GM12878 (cell line): ENCODE measurements at regions not wholly inside any gene's neighbourhood (a gene's known extent, or its start where the extent isn't known, plus 50 kb on each side); places are given as distances from the start of the nearest gene placed in this dataset.

ENCODE experiments used
- ATAC-seq: fragments of 200-7000 bp; cut with Tn5 transposase; 3 replicates; pipeline ENCODE4 v1.9.1; 2020; ENCODE audit warnings: mild to moderate bottlenecking, moderate library complexity
- BruUV-seq: library from RNA; stranded (reverse); fragments of 400-500 nt; replicated peaks from 2 replicates; lab custom pipeline; 2021; lab: Mats Ljungman, UMichigan
- CTCF ChIA-PET: fragments of 300-600 bp; sonication (Branson Sonifier 250); formaldehyde crosslinking; extraction: SDS; loops from one replicate; lab custom pipeline; 2021; ENCODE audit warnings: inconsistent platforms; lab: Yijun Ruan, JAX
- POLR2A ChIA-PET: fragments of 350-600 bp; formaldehyde crosslinking; extraction: SDS; loops from one replicate; lab custom pipeline; 2021; ENCODE audit warnings: inconsistent platforms; lab: Charles Lee
- RAD21 ChIA-PET: fragments of 300-600 bp; sonication (Branson Sonifier 250); formaldehyde crosslinking; loops from one replicate; lab custom pipeline; 2023; ENCODE audit warnings: antibody characterized with exemption; ENCODE audit not compliant: unreplicated experiment; lab: Charles Lee
- SMC1A ChIA-PET: fragments of 300-600 bp; sonication (Branson Sonifier 250); formaldehyde crosslinking; loops from one replicate; lab custom pipeline; 2023; ENCODE audit not compliant: unreplicated experiment, uncharacterized antibody; lab: Charles Lee
- DNase-seq: peaks from one replicate; pipeline ENCODE4 v3.0.0-alpha.2; 2011; ENCODE audit warnings: low read depth, low spot score
- FAIRE-seq: peaks from 3 replicates; lab custom pipeline; 2011; peaks lifted over from hg19 to GRCh38; lab: Jason Lieb, UNC
- H2AFZ ChIP-seq: 2 replicates; pipeline ENCODE4 v1.6.0; 2011; ENCODE audit warnings: low read depth, low read length, control low read depth; ENCODE audit not compliant: control insufficient read depth
- H3K27ac ChIP-seq: 2 replicates; pipeline ENCODE4 v1.5.1; 2011; ENCODE audit warnings: control low read depth; ENCODE audit not compliant: control insufficient read depth, insufficient read depth
- H3K27me3 ChIP-seq, 2 experiments: replicated peaks in 1 of 2; 2 replicates each; pipeline versions ENCODE4 v1.6.0 to v1.6.1; 2011; ENCODE audit warnings: low read length in 1 of 2; ENCODE audit not compliant: control insufficient read depth in 2 of 2, insufficient read depth in 2 of 2
- H3K36me3 ChIP-seq, 2 experiments: 2 replicates each; pipeline ENCODE4 v1.5.1; 2011; ENCODE audit warnings: low read length in 1 of 2; ENCODE audit not compliant: control insufficient read depth in 2 of 2, insufficient read depth in 2 of 2
- H3K4me1 ChIP-seq: 2 replicates; pipeline ENCODE4 v1.6.1; 2011; ENCODE audit warnings: mild to moderate bottlenecking, low read length, moderate library complexity, mixed read lengths; ENCODE audit not compliant: control insufficient read depth, insufficient read depth
- H3K4me2 ChIP-seq: 2 replicates; pipeline ENCODE4 v1.6.0; 2011; ENCODE audit warnings: control low read depth; ENCODE audit not compliant: control insufficient read depth, insufficient read depth
- H3K4me3 ChIP-seq: fragments of 200-600 bp; sonication (generic); 2 replicates; pipeline ENCODE4 v1.5.1; 2016
- H3K79me2 ChIP-seq: 2 replicates; pipeline ENCODE4 v1.6.0; 2011; ENCODE audit warnings: low read length; ENCODE audit not compliant: control insufficient read depth, insufficient read depth
- H3K9ac ChIP-seq: 2 replicates; pipeline ENCODE4 v1.8.0; 2011; ENCODE audit warnings: low read length, control low read depth, mixed read lengths; ENCODE audit not compliant: control insufficient read depth, insufficient read depth
- H3K9me3 ChIP-seq: replicated peaks from 3 replicates; pipeline ENCODE4 v1.5.1; 2011; ENCODE audit warnings: mild to moderate bottlenecking, low read length; ENCODE audit not compliant: control insufficient read depth, insufficient read depth
- H4K20me1 ChIP-seq: 2 replicates; pipeline ENCODE4 v1.6.0; 2011; ENCODE audit not compliant: control insufficient read depth, insufficient read depth
- E2F4 ChIP-seq: IDR thresholded peaks from 2 replicates; pipeline ENCODE4 v1.6.1; 2012; ENCODE audit warnings: low read depth, low read length, improper control_type of control experiment
- E4F1 ChIP-seq: fragments of 450-650 bp; IDR thresholded peaks from 2 replicates; pipeline ENCODE4 v1.6.1; 2018; ENCODE audit warnings: borderline replicate concordance, mild to moderate bottlenecking; ENCODE audit not compliant: partially characterized antibody
- EGR1 ChIP-seq, 2 experiments: IDR thresholded peaks; 1 replicate in 1 of 2; 2 replicates in 1 of 2; pipeline ENCODE4 v1.6.1; 2011 to 2012; ENCODE audit warnings: low read depth in 2 of 2, low read length in 2 of 2, borderline replicate concordance in 1 of 2, mild to moderate bottlenecking in 1 of 2, moderate library complexity in 1 of 2
- JUNB ChIP-seq: IDR thresholded peaks from 2 replicates; pipeline ENCODE4 v1.6.1; 2016; ENCODE audit warnings: antibody characterized with exemption, mild to moderate bottlenecking
- KAT2A ChIP-seq: conservative IDR thresholded peaks from 2 replicates; pipeline ENCODE4 v1.6.1; 2011; ENCODE audit warnings: low read depth, low read length; ENCODE audit not compliant: control insufficient read depth
- NFIC ChIP-seq: IDR thresholded peaks from 2 replicates; pipeline ENCODE4 v1.6.1; 2012; ENCODE audit warnings: low read depth, mild to moderate bottlenecking, inconsistent platforms, low read length, moderate library complexity
- PBX3 ChIP-seq: IDR thresholded peaks from 2 replicates; pipeline ENCODE4 v1.6.1; 2011; ENCODE audit warnings: mild to moderate bottlenecking, low read depth, low read length, moderate library complexity; ENCODE audit not compliant: insufficient replicate concordance
- TCF12 ChIP-seq: IDR thresholded peaks from 2 replicates; pipeline ENCODE4 v1.6.1; 2011; ENCODE audit warnings: low read depth, mild to moderate bottlenecking, low read length
- ZBTB4 ChIP-seq: fragments of 450-650 bp; formaldehyde crosslinking; IDR thresholded peaks from 2 replicates; pipeline ENCODE4 v1.4.0; 2022; ENCODE audit warnings: mild to moderate bottlenecking, moderate library complexity
- WGBS: methylation state at CpG from one replicate; pipeline ENCODE4 v1.1.6; 2016; ENCODE audit warnings: low lambda C conversion rate; ENCODE audit not compliant: insufficient replicate concordance, insufficient coverage; ENCODE audit errors: missing lambda C conversion rate; 5-methylcytosine and 5-hydroxymethylcytosine counted together
- in situ Hi-C: fragments of 300-500 bp; cut with MboI; formaldehyde crosslinking; loops from 9 replicates; pipeline ENCODE4 v1.14.3; 2018; ENCODE audit warnings: mixed read lengths
- intact Hi-C: fragments of 100-400 bp; cut with micrococcal nuclease; formaldehyde crosslinking; loops from one replicate; pipeline ENCODE4 v1.14.2; 2022; ENCODE audit not compliant: unreplicated experiment

- TF ChIP-seq E2F4 (no peak), E4F1 (no peak)
These were observed 568.3 kb upstream of the MEF2C start (continued) for GRCh38 chr5:89451263-89451662.

GRCh38 chr5:89450149-89450538 lies 567.2 kb upstream of the MEF2C start:
- no peak overlapping the region for H3K4me3 ChIP-seq
- RAD21 ChIA-PET = interaction anchor here (0.9 to 1.9 kb wide), 7 partner anchors 13 to 720 kb away, joined by 3 to 10 read pairs (median 3); no protein-coding TSS in a partner anchor
- FAIRE-seq (peak; percentile 84), DNase-seq (no peak), ATAC-seq (peak; percentile 34; the same call in 1 of the 3 replicates)
- H3K27me3 ChIP-seq = no peaks in the 10 kb centered on the region
- H3K36me3 ChIP-seq = no peaks in the 10 kb centered on the region
- no peak overlapping the region for H3K4me2 ChIP-seq
- SMC1A ChIA-PET = interaction anchor here (0.6 to 3.1 kb wide), 13 partner anchors 8 to 235 kb away, joined by 3 to 30 read pairs (median 4); no protein-coding TSS in a partner anchor
- H3K9ac ChIP-seq = no peak overlapping the region
- H3K27ac ChIP-seq = no peak overlapping the region
- H4K20me1 ChIP-seq = no peaks in the 10 kb centered on the region
- H3K79me2 ChIP-seq = no peaks in the 10 kb centered on the region
- peaks cover 1% of the 10 kb centered on the region; the same call in 1 of the 2 replicates for H3K4me1 ChIP-seq
- in situ Hi-C loops (no loop called here), intact Hi-C loops (no loop called here)
- BruUV-seq = no TSS peak
- peaks cover 3% of the 10 kb centered on the region; the same call in 2 of the 3 replicates for H3K9me3 ChIP-seq
- POLR2A ChIA-PET = interaction anchor here (0.6 kb wide), 1 partner anchor 10 kb away, joined by 3 read pairs; no protein-coding TSS in a partner anchor
- CTCF ChIA-PET = interaction anchor here (0.7 to 1.2 kb wide), 6 partner anchors 14 to 129 kb away, joined by 3 to 4 read pairs (median 3); no protein-coding TSS in a partner anchor
- 4% methylated on average over 1 of the region's 1 CpG for WGBS
- H2AFZ ChIP-seq = no peak overlapping the region
- TF ChIP-seq ZBTB4 (CRISPR knock-in tag) (no peak), EGR1 (IDR thresholded peaks at IDR 0.05; ENCODE audit: borderline replicate concordance in 1 of 2, low read depth in 2 of 2, low read length in 2 of 2) (peak in 1 of 2 experiments; percentile 22; a peak in 1 of 3 replicates), PBX3 (no peak), NFIC (peak; percentile 61; the same call in 1 of the 2 replicates), JUNB (peak; percentile 67), TCF12 (0 out of 2 replicates have a peak, but pooled peaks have one; percentile 13), KAT2A (no peak)
